ENCODE measurements at regions not wholly inside any gene's neighbourhood (a gene's known extent, or its start where the extent isn't known, plus 50 kb on each side); places are given as distances from the start of the nearest gene placed in this dataset.

GRCh38 chr6:30800871-30801270 lies 56.5 kb upstream of the IER3 start:
- Histone ChIP-seq H2AFZ (ENCODE audit: low read length) (no peak overlapping the region), H3K9me3 (ENCODE audit: insufficient read depth, low read depth, low read length) (no peaks in the 10 kb centered on the region), H3K36me3 (ENCODE audit: insufficient read depth, low read length) (no peaks in the 10 kb centered on the region), H3K4me2 (ENCODE audit: low read depth, low read length, poor library complexity, severe bottlenecking) (no peak overlapping the region), H3K79me2 (ENCODE audit: insufficient read depth, low read length) (no peaks in the 10 kb centered on the region), H4K20me1 (ENCODE audit: insufficient read depth, low read length, poor library complexity, severe bottlenecking) (no peaks in the 10 kb centered on the region), H3K27me3 (ENCODE audit: insufficient read depth, low read length, poor library complexity, severe bottlenecking) (no peaks in the 10 kb centered on the region), H3K4me1 (ENCODE audit: insufficient read depth, low read length, poor library complexity, severe bottlenecking) (no peaks in the 10 kb centered on the region), H3F3A (ENCODE audit: low read depth) (no peaks in the 10 kb centered on the region), H3K9me2 (replicated peaks; ENCODE audit: low read depth, low read length) (no peaks in the 10 kb centered on the region), H3K4me3 (ENCODE audit: low read length, poor library complexity, severe bottlenecking) (no peak overlapping the region), H3K9ac (ENCODE audit: low read depth, low read length, poor library complexity, severe bottlenecking) (no peak overlapping the region)
- TF ChIP-seq EZH2phosphoT487 (IDR thresholded peaks at IDR 0.05; ENCODE audit: borderline replicate concordance), result no peak
- TF ChIP-seq, protein P1, sequence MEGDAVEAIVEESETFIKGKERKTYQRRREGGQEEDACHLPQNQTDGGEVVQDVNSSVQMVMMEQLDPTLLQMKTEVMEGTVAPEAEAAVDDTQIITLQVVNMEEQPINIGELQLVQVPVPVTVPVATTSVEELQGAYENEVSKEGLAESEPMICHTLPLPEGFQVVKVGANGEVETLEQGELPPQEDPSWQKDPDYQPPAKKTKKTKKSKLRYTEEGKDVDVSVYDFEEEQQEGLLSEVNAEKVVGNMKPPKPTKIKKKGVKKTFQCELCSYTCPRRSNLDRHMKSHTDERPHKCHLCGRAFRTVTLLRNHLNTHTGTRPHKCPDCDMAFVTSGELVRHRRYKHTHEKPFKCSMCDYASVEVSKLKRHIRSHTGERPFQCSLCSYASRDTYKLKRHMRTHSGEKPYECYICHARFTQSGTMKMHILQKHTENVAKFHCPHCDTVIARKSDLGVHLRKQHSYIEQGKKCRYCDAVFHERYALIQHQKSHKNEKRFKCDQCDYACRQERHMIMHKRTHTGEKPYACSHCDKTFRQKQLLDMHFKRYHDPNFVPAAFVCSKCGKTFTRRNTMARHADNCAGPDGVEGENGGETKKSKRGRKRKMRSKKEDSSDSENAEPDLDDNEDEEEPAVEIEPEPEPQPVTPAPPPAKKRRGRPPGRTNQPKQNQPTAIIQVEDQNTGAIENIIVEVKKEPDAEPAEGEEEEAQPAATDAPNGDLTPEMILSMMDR (conservative IDR thresholded peaks at IDR 0.05; ENCODE audit: low read length), result no peak

- Histone ChIP-seq H3K27me3 (ENCODE audit: insufficient read depth, low read length, poor library complexity, severe bottlenecking) (no peaks in the 10 kb centered on the region), H3K4me2 (ENCODE audit: low read depth, low read length, poor library complexity, severe bottlenecking) (no peak overlapping the region), H3K4me3 (ENCODE audit: low read length, poor library complexity, severe bottlenecking) (no peak overlapping the region), H3K4me1 (ENCODE audit: insufficient read depth, low read length, poor library complexity, severe bottlenecking) (no peaks in the 10 kb centered on the region), H2AFZ (ENCODE audit: low read length) (no peak overlapping the region), H3K79me2 (ENCODE audit: insufficient read depth, low read length) (no peaks in the 10 kb centered on the region), H3K9me3 (ENCODE audit: insufficient read depth, low read depth, low read length) (no peaks in the 10 kb centered on the region), H3K9me2 (replicated peaks; ENCODE audit: low read depth, low read length) (no peaks in the 10 kb centered on the region), H3K36me3 (ENCODE audit: insufficient read depth, low read length) (no peaks in the 10 kb centered on the region), H3F3A (ENCODE audit: low read depth) (no peaks in the 10 kb centered on the region), H4K20me1 (ENCODE audit: insufficient read depth, low read length, poor library complexity, severe bottlenecking) (no peaks in the 10 kb centered on the region), H3K9ac (ENCODE audit: low read depth, low read length, poor library complexity, severe bottlenecking) (no peak overlapping the region)
- TF ChIP-seq EZH2phosphoT487 (IDR thresholded peaks at IDR 0.05; ENCODE audit: borderline replicate concordance), result no peak
Observed at GRCh38 chr6:30799210-30799609, 54.9 kb upstream of the IER3 start.

DNA sequence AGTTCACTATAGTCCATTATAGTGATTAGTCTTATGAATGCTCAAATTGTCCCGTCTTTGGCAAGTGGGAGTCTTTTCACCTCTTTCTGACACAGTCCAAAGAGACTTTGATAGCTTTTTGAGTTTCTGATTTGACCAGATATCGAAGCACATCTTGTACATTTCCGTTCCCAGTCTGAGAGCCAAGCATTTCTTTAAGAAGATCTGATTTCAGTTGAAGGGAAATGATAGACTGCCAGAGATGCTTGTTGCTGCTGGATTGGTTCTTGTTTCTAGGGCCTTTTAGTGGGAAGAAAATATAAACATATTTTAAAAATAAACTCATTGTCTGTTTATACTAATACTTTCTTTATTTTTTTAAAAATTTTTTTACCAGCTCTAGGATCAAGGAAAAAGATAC lies 54.1 kb upstream of the IER3 start:
- Histone ChIP-seq H4K20me1 (ENCODE audit: insufficient read depth, low read length, poor library complexity, severe bottlenecking) (no peaks in the 10 kb centered on the region), H3K9me2 (replicated peaks; ENCODE audit: low read depth, low read length) (no peaks in the 10 kb centered on the region), H3K9ac (ENCODE audit: low read depth, low read length, poor library complexity, severe bottlenecking) (no peak overlapping the region), H3K4me1 (ENCODE audit: insufficient read depth, low read length, poor library complexity, severe bottlenecking) (no peaks in the 10 kb centered on the region), H3F3A (ENCODE audit: low read depth) (no peaks in the 10 kb centered on the region), H3K36me3 (ENCODE audit: insufficient read depth, low read length) (no peaks in the 10 kb centered on the region), H3K4me2 (ENCODE audit: low read depth, low read length, poor library complexity, severe bottlenecking) (no peak overlapping the region), H3K4me3 (ENCODE audit: low read length, poor library complexity, severe bottlenecking) (no peak overlapping the region), H3K79me2 (ENCODE audit: insufficient read depth, low read length) (no peaks in the 10 kb centered on the region), H2AFZ (ENCODE audit: low read length) (no peak overlapping the region), H3K27me3 (ENCODE audit: insufficient read depth, low read length, poor library complexity, severe bottlenecking) (no peaks in the 10 kb centered on the region), H3K9me3 (ENCODE audit: insufficient read depth, low read depth, low read length) (no peaks in the 10 kb centered on the region)
- no peak for TF ChIP-seq EZH2phosphoT487 (IDR thresholded peaks at IDR 0.05; ENCODE audit: borderline replicate concordance)
- TF ChIP-seq, protein P1 (conservative IDR thresholded peaks at IDR 0.05; ENCODE audit: low read length), result no peak

DNA sequence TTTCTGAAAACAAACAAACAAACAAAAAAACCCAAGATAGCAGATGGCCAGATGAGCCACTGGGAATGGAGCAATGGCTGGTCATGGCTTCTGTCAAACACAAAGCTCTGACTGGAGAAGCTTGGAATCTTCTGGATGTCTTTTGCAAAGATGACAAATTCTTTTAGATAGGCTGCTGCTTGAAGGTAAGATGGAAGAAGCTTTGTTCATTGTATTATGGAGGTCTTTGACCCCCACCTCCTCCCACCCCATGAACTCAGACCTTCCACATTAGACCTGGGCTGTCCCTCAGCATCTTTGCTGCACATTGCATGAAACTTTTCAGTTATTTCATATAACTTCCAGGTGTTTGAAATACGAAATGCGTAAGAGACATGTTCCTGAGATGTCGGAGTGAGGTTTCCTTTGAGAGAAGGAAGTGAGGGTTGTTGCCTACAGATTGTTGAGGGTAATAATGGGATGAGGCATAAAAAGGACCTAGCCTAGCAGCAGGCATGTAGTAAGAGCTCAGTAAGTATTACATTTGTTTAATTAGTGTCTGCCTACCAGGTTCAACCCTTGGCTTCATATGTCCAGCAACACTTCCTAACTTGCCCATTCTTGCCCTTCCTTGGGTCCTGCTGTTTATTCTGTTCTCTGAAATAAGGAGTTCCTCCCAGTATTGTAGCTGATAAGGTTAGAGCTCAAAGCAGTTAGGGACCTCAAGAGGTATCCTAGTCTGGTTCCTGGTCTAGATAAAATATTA lies 51.4 kb upstream of the IER3 start:
- H3K4me2 ChIP-seq (ENCODE audit: low read depth, low read length, poor library complexity, severe bottlenecking), result no peak overlapping the region

More for the DNA sequence above, 51.4 kb upstream of the IER3 start:
- H3K4me3 ChIP-seq (ENCODE audit: low read length, poor library complexity, severe bottlenecking), result no peak overlapping the region
- H3K9me2 ChIP-seq (replicated peaks; ENCODE audit: low read depth, low read length), result no peaks in the 10 kb centered on the region
- no peaks in the 10 kb centered on the region for H3F3A ChIP-seq (ENCODE audit: low read depth)
- no peaks in the 10 kb centered on the region for H4K20me1 ChIP-seq (ENCODE audit: insufficient read depth, low read length, poor library complexity, severe bottlenecking)
- no peaks in the 10 kb centered on the region for H3K4me1 ChIP-seq (ENCODE audit: insufficient read depth, low read length, poor library complexity, severe bottlenecking)
- no peaks in the 10 kb centered on the region for H3K36me3 ChIP-seq (ENCODE audit: insufficient read depth, low read length)
- H3K9me3 ChIP-seq (ENCODE audit: insufficient read depth, low read depth, low read length), result no peaks in the 10 kb centered on the region
- H2AFZ ChIP-seq (ENCODE audit: low read length), result no peak overlapping the region
- peaks cover 11% of the 10 kb centered on the region for H3K27me3 ChIP-seq (ENCODE audit: insufficient read depth, low read length, poor library complexity, severe bottlenecking)
- TF ChIP-seq EZH2phosphoT487 (IDR thresholded peaks at IDR 0.05; ENCODE audit: borderline replicate concordance), result no peak
- H3K79me2 ChIP-seq (ENCODE audit: insufficient read depth, low read length), result no peaks in the 10 kb centered on the region
- no peak overlapping the region for H3K9ac ChIP-seq (ENCODE audit: low read depth, low read length, poor library complexity, severe bottlenecking)
